Activated CD8-positive, alpha-beta T cell treated with anti-CD3 and anti-CD28 coated beads for 36 hours (primary cell): ENCODE measurements at regions not wholly inside any gene's neighbourhood (a gene's known extent, or its start where the extent isn't known, plus 50 kb on each side); places are given as distances from the start of the nearest gene placed in this dataset.

Source experiments
- ATAC-seq: fragments of 200-7000 bp; cut with Tn5 transposase; one replicate; pipeline ENCODE4 v1.10.0; 2021; ENCODE audit warnings: mild to moderate bottlenecking, moderate library complexity
- CTCF ChIA-PET: fragments of 350-600 bp; sonication (Branson Sonifier 250); formaldehyde crosslinking; loops from one replicate; lab custom pipeline; 2021; ENCODE audit warnings: antibody characterized with exemption; lab: Charles Lee
- POLR2A ChIA-PET: fragments of 350-600 bp; sonication (Branson Sonifier 250); formaldehyde crosslinking; loops from one replicate; lab custom pipeline; 2021; ENCODE audit warnings: antibody characterized with exemption; lab: Charles Lee
- DNase-seq: peaks from one replicate; pipeline ENCODE4 v3.0.0-alpha.2; 2020
- H3K27ac Mint-ChIP-seq: one replicate; pipeline ENCODE4 v1.8.0; 2021; ENCODE audit warnings: mild to moderate bottlenecking, mixed read lengths
- H3K27me3 Mint-ChIP-seq: one replicate; pipeline ENCODE4 v1.8.0; 2021; ENCODE audit warnings: mixed read lengths
- H3K36me3 Mint-ChIP-seq: one replicate; pipeline ENCODE4 v1.8.0; 2021; ENCODE audit warnings: low read depth, mixed read lengths
- H3K4me1 Mint-ChIP-seq: one replicate; pipeline ENCODE4 v1.8.0; 2021; ENCODE audit warnings: low read depth, mixed read lengths
- H3K4me3 Mint-ChIP-seq: one replicate; pipeline ENCODE4 v1.8.0; 2021; ENCODE audit warnings: mild to moderate bottlenecking, moderate library complexity, mixed read lengths
- H3K9me3 Mint-ChIP-seq: one replicate; pipeline ENCODE4 v1.8.0; 2021; ENCODE audit warnings: mixed read lengths
- CTCF ChIP-seq: fragments of 200-600 bp; IDR thresholded peaks from one replicate; pipeline ENCODE4 v1.8.0; 2022; ENCODE audit warnings: antibody characterized with exemption, mild to moderate bottlenecking
- intact Hi-C: fragments of 100-400 bp; cut with micrococcal nuclease; formaldehyde crosslinking; loops from one replicate; pipeline ENCODE4 v1.10.0; 2022

- no peak for TF ChIP-seq CTCF
- DNase-seq (no peak), ATAC-seq (no peak)
- Mint-ChIP-seq H3K27ac (no peak overlapping the region), H3K27me3 (peaks cover 2% of the 10 kb centered on the region), H3K36me3 (no peaks in the 10 kb centered on the region), H3K4me3 (no peak overlapping the region), H3K4me1 (peaks cover 23% of the 10 kb centered on the region), H3K9me3 (no peaks in the 10 kb centered on the region)
- intact Hi-C loops: no loop called here
- ChIA-PET POLR2A (no interaction called here), CTCF (no interaction called here)
These were observed 292.3 kb upstream of the PITRM1 start for GRCh38 chr10:3464760-3465405.

GRCh38 chr10:3460420-3461128 is 288.0 kb upstream of the PITRM1 start:
- Mint-ChIP-seq H3K4me3 (no peak overlapping the region), H3K4me1 (peaks cover 2% of the 10 kb centered on the region), H3K27ac (no peak overlapping the region), H3K36me3 (no peaks in the 10 kb centered on the region), H3K9me3 (no peaks in the 10 kb centered on the region), H3K27me3 (no peaks in the 10 kb centered on the region)
- no peak for ATAC-seq
- DNase-seq: no peak
- ChIA-PET CTCF (no interaction called here), POLR2A (no interaction called here)
- TF ChIP-seq CTCF: no peak
- intact Hi-C loops: no loop called here

- Mint-ChIP-seq H3K36me3 (no peaks in the 10 kb centered on the region), H3K27me3 (peaks cover 7% of the 10 kb centered on the region), H3K4me1 (peaks cover 7% of the 10 kb centered on the region), H3K9me3 (no peaks in the 10 kb centered on the region), H3K27ac (peak overlapping the region; percentile 22), H3K4me3 (no peak overlapping the region)
- DNase-seq (no peak), ATAC-seq (no peak)
- TF ChIP-seq CTCF: no peak
- ChIA-PET POLR2A (no interaction called here), CTCF (no interaction called here)
- intact Hi-C loops: no loop called here
These were observed 283.1 kb upstream of the PITRM1 start for GRCh38 chr10:3455385-3456334.

- DNase-seq (no peak), ATAC-seq (no peak)
- ChIA-PET POLR2A (no interaction called here), CTCF (interaction anchor here (1.3 to 1.8 kb wide), 2 partner anchors 12 to 255 kb away, joined by 3 to 4 read pairs; no protein-coding TSS in a partner anchor)
- Mint-ChIP-seq H3K36me3 (no peaks in the 10 kb centered on the region), H3K27me3 (peaks cover 25% of the 10 kb centered on the region), H3K27ac (no peak overlapping the region), H3K4me3 (no peak overlapping the region), H3K4me1 (peaks cover 7% of the 10 kb centered on the region), H3K9me3 (no peaks in the 10 kb centered on the region)
- intact Hi-C loops: no loop called here
- TF ChIP-seq CTCF: no peak
These were observed 280.2 kb upstream of the PITRM1 start for GRCh38 chr10:3452683-3453361.
